DND-41 (cell line): ENCODE measurements at regions not wholly inside any gene's neighbourhood (a gene's known extent, or its start where the extent isn't known, plus 50 kb on each side); places are given as distances from the start of the nearest gene placed in this dataset.

Source experiments
- ATAC-seq: fragments of 200-7000 bp; cut with Tn5 transposase; 3 replicates; pipeline ENCODE4 v1.9.1; 2021; ENCODE audit warnings: low read depth; ENCODE audit not compliant: insufficient read depth
- DNase-seq: peaks from one replicate; pipeline ENCODE4 v3.0.0-alpha.2; 2020
- H2AFZ ChIP-seq: 2 replicates; pipeline ENCODE4 v1.6.0; 2012; ENCODE audit warnings: low read depth, low read length
- H3K27ac ChIP-seq: 2 replicates; pipeline ENCODE4 v1.5.1; 2012; ENCODE audit warnings: low read length, inconsistent platforms
- H3K27me3 ChIP-seq: fragments of 200-600 bp; sonication (generic); 2 replicates; pipeline ENCODE4 v1.6.0; 2012; ENCODE audit warnings: low read length, mild to moderate bottlenecking, inconsistent platforms; ENCODE audit not compliant: insufficient read depth, poor library complexity
- H3K36me3 ChIP-seq: 2 replicates; pipeline ENCODE4 v1.5.1; 2012; ENCODE audit warnings: low read length, inconsistent platforms; ENCODE audit not compliant: insufficient read depth
- H3K4me1 ChIP-seq: 2 replicates; pipeline ENCODE4 v1.5.1; 2012; ENCODE audit warnings: mild to moderate bottlenecking, low read length; ENCODE audit not compliant: insufficient read depth
- H3K4me2 ChIP-seq: 2 replicates; pipeline ENCODE4 v1.6.0; 2012; ENCODE audit warnings: mild to moderate bottlenecking, moderate library complexity, low read length, inconsistent platforms; ENCODE audit not compliant: insufficient read depth
- H3K4me3 ChIP-seq, 2 experiments: fragments of 200-600 bp in 1 of 2; shearing (Covaris generic) in 1 of 2; 2 replicates each; pipeline ENCODE4 v1.5.1; 2012 to 2016; ENCODE audit warnings: inconsistent platforms in 2 of 2, low read length in 2 of 2, mild to moderate bottlenecking in 2 of 2, low read depth in 1 of 2, moderate library complexity in 1 of 2
- H3K79me2 ChIP-seq: 2 replicates; pipeline ENCODE4 v1.6.0; 2012; ENCODE audit warnings: low read length, inconsistent platforms; ENCODE audit not compliant: insufficient read depth
- H3K9ac ChIP-seq: 2 replicates; pipeline ENCODE4 v1.6.0; 2012; ENCODE audit warnings: low read depth, mild to moderate bottlenecking, inconsistent platforms, low read length, moderate library complexity
- H3K9me3 ChIP-seq: 2 replicates; pipeline ENCODE4 v1.5.1; 2012; ENCODE audit warnings: low read length, moderate library complexity, mild to moderate bottlenecking, inconsistent platforms; ENCODE audit not compliant: insufficient read depth, severe bottlenecking
- H4K20me1 ChIP-seq: 2 replicates; pipeline ENCODE4 v1.6.0; 2012; ENCODE audit warnings: low read length; ENCODE audit not compliant: insufficient read depth
- CTCF ChIP-seq: IDR thresholded peaks from 2 replicates; pipeline ENCODE4 v1.5.1; 2012; ENCODE audit warnings: borderline replicate concordance, low read length, moderate library complexity, mild to moderate bottlenecking; ENCODE audit not compliant: poor library complexity, severe bottlenecking; ENCODE audit errors: extremely low read depth
- EZH2 ChIP-seq: IDR thresholded peaks from 3 replicates; pipeline ENCODE4 v1.6.1; 2012; ENCODE audit warnings: borderline replicate concordance, low read depth, mild to moderate bottlenecking, moderate library complexity, low read length, inconsistent platforms; ENCODE audit not compliant: severe bottlenecking

GRCh38 chr7:49327155-49327554 lies 402.8 kb downstream of the CDC14C start:
- Histone ChIP-seq H3K9ac (no peak overlapping the region), H3K4me1 (no peaks in the 10 kb centered on the region), H3K9me3 (no peaks in the 10 kb centered on the region), H2AFZ (no peak overlapping the region), H3K27me3 (no peaks in the 10 kb centered on the region), H3K79me2 (no peaks in the 10 kb centered on the region), H3K4me3 (no peak overlapping the region), H3K4me2 (no peak overlapping the region), H4K20me1 (no peaks in the 10 kb centered on the region), H3K36me3 (no peaks in the 10 kb centered on the region), H3K27ac (no peak overlapping the region)
- no peak for TF ChIP-seq EZH2
- TF ChIP-seq CTCF, result no peak
- ATAC-seq (no peak), DNase-seq (no peak)

GRCh38 chr7:49333180-49333881 lies 409.0 kb downstream of the CDC14C start:
- no peaks in the 10 kb centered on the region for H3K79me2 ChIP-seq
- no peak overlapping the region for H2AFZ ChIP-seq
- H3K4me1 ChIP-seq, result no peaks in the 10 kb centered on the region
- TF ChIP-seq EZH2 (no peak), CTCF (no peak)
- H3K36me3 ChIP-seq, result no peaks in the 10 kb centered on the region
- H3K27ac ChIP-seq, result no peak overlapping the region
- no peak overlapping the region for H3K4me2 ChIP-seq
- no peaks in the 10 kb centered on the region for H4K20me1 ChIP-seq
- no peaks in the 10 kb centered on the region for H3K9me3 ChIP-seq
- ATAC-seq (no peak), DNase-seq (no peak)
- no peak overlapping the region for H3K4me3 ChIP-seq
- no peak overlapping the region for H3K9ac ChIP-seq
- no peaks in the 10 kb centered on the region for H3K27me3 ChIP-seq

GRCh38 chr7:49341849-49342248 lies 417.5 kb downstream of the CDC14C start:
- Histone ChIP-seq H3K4me1 (no peaks in the 10 kb centered on the region), H3K9me3 (no peaks in the 10 kb centered on the region), H3K4me2 (no peak overlapping the region), H4K20me1 (no peaks in the 10 kb centered on the region), H3K27ac (no peak overlapping the region), H3K27me3 (no peaks in the 10 kb centered on the region), H3K4me3 (no peak overlapping the region), H3K79me2 (no peaks in the 10 kb centered on the region), H3K9ac (no peak overlapping the region), H2AFZ (no peak overlapping the region), H3K36me3 (no peaks in the 10 kb centered on the region)
- TF ChIP-seq EZH2, result no peak
- TF ChIP-seq CTCF, result no peak
- no peak for ATAC-seq
- DNase-seq, result no peak
